H54 (cell line): ENCODE measurements at regions not wholly inside any gene's neighbourhood (a gene's known extent, or its start where the extent isn't known, plus 50 kb on each side); places are given as distances from the start of the nearest gene placed in this dataset.
"Not testable (repeated sequence)": the region's sequence is repeated elsewhere in the genome, so short reads cannot be mapped to it uniquely, and the experiment has no call there.

Experiments
- DNase-seq: peaks from one replicate; pipeline ENCODE4 v3.0.0; 2011; ENCODE audit warnings: low spot score, mixed read lengths; ENCODE audit not compliant: insufficient read length
- FAIRE-seq: peaks from 3 replicates; lab custom pipeline; 2011; peaks lifted over from hg19 to GRCh38; lab: Jason Lieb, UNC
- POLR2A ChIP-seq: IDR thresholded peaks from 2 replicates; pipeline ENCODE4 v1.6.1; 2011; ENCODE audit warnings: low read depth, mild to moderate bottlenecking, low read length

GRCh38 chr7:121621937-121622336 lies 225.8 kb upstream of the FAM3C start:
- no peak for DNase-seq
- no peak for FAIRE-seq
- TF ChIP-seq POLR2A = no peak

GRCh38 chr7:121620953-121621606 lies 225.0 kb upstream of the FAM3C start:
- DNase-seq (no peak), FAIRE-seq (no peak)
- TF ChIP-seq POLR2A = no peak

- no peak for FAIRE-seq
- no peak for TF ChIP-seq POLR2A
- no peak for DNase-seq
Observed at GRCh38 chr7:121620206-121620605, 224.1 kb upstream of the FAM3C start.

- FAIRE-seq = no peak
- DNase-seq = no peak
- no peak for TF ChIP-seq POLR2A
Observed at GRCh38 chr7:121618182-121618581, 222.1 kb upstream of the FAM3C start.

GRCh38 chr7:121610243-121610642 lies 214.1 kb upstream of the FAM3C start:
- no peak for FAIRE-seq
- no peak for DNase-seq
- no peak for TF ChIP-seq POLR2A

GRCh38 chr7:121609208-121609607 lies 213.1 kb upstream of the FAM3C start:
- DNase-seq (no peak), FAIRE-seq (no peak)
- TF ChIP-seq POLR2A = no peak

- no peak for TF ChIP-seq POLR2A
- FAIRE-seq (no peak), DNase-seq (no peak)
Observed at GRCh38 chr7:121608785-121609184, 212.7 kb upstream of the FAM3C start.

GRCh38 chr7:121608183-121608582 lies 212.1 kb upstream of the FAM3C start:
- FAIRE-seq, DNase-seq: not testable (repeated sequence)

- DNase-seq = no peak
- TF ChIP-seq POLR2A = no peak
- no peak for FAIRE-seq
Observed at GRCh38 chr7:121605317-121605680, 209.2 kb upstream of the FAM3C start.

GRCh38 chr7:121604627-121605316 lies 208.7 kb upstream of the FAM3C start:
- no peak for TF ChIP-seq POLR2A
- no peak for FAIRE-seq
- no peak for DNase-seq

GRCh38 chr7:121603886-121604285 lies 207.8 kb upstream of the FAM3C start:
- no peak for TF ChIP-seq POLR2A
- FAIRE-seq (no peak), DNase-seq (no peak)

GRCh38 chr7:121599887-121600286 lies 203.8 kb upstream of the FAM3C start:
- no peak for TF ChIP-seq POLR2A
- DNase-seq (no peak), FAIRE-seq (no peak)

GRCh38 chr7:121595758-121596696 lies 199.9 kb upstream of the FAM3C start:
- no peak for TF ChIP-seq POLR2A
- DNase-seq = no peak
- no peak for FAIRE-seq

- FAIRE-seq (no peak), DNase-seq (no peak)
- TF ChIP-seq POLR2A = no peak
Observed at GRCh38 chr7:121591926-121592325, 195.8 kb upstream of the FAM3C start.

- DNase-seq (no peak), FAIRE-seq (no peak)
- TF ChIP-seq POLR2A = no peak
Observed at GRCh38 chr7:121587435-121587834, 191.3 kb upstream of the FAM3C start.
